ENCODE measurements at regions not wholly inside any gene's neighbourhood (a gene's known extent, or its start where the extent isn't known, plus 50 kb on each side); places are given as distances from the start of the nearest gene placed in this dataset.

GRCh38 chr19:28283592-28283991 lies 929.4 kb downstream of the UQCRFS1 start:
- Histone ChIP-seq H3K9ac (ENCODE audit: extremely low read depth, insufficient read length, low read length) (no peak overlapping the region), H3T11ph (ENCODE audit: low read length) (no peak overlapping the region), H3K79me1 (ENCODE audit: insufficient read depth, low read depth, low read length, poor library complexity, severe bottlenecking) (no peaks in the 10 kb centered on the region), H4K8ac (replicated peaks; ENCODE audit: insufficient read length, low read depth, low read length) (no peak overlapping the region), H4K91ac (ENCODE audit: insufficient read length, low read depth, low read length) (no peak overlapping the region), H3K4ac (ENCODE audit: low read depth, low read length) (no peak overlapping the region), H4K5ac (ENCODE audit: insufficient read length, low read depth, low read length) (no peak overlapping the region), H2BK12ac (ENCODE audit: insufficient read length, low read depth, low read length) (no peak overlapping the region), H3K79me2 (ENCODE audit: insufficient read depth, low read length) (no peaks in the 10 kb centered on the region), H2BK15ac (ENCODE audit: low read depth, low read length) (no peak overlapping the region), H2AK5ac (ENCODE audit: insufficient read length, low read length) (no peak overlapping the region), H3K27ac (ENCODE audit: insufficient read length, low read depth, low read length) (no peak overlapping the region), H3K14ac (ENCODE audit: insufficient read depth, low read length) (no peak overlapping the region), H2BK20ac (ENCODE audit: low read depth, low read length, poor library complexity, severe bottlenecking) (no peak overlapping the region), H3K4me1 (ENCODE audit: insufficient read depth, low read length) (no peaks in the 10 kb centered on the region), H3K23me2 (ENCODE audit: insufficient read length, low read depth, low read length, poor library complexity, severe bottlenecking) (no peaks in the 10 kb centered on the region), H3K4me2 (ENCODE audit: insufficient read depth, insufficient read length, low read length) (no peak overlapping the region), H3K56ac (ENCODE audit: insufficient read length, low read depth, low read length) (no peak overlapping the region), H3K27me3 (ENCODE audit: insufficient read depth, low read length) (no peaks in the 10 kb centered on the region), H3K18ac (ENCODE audit: insufficient read length, low read depth, low read length) (no peak overlapping the region), H3K23ac (ENCODE audit: insufficient read length, low read depth, low read length) (no peak overlapping the region), H2BK120ac (ENCODE audit: low read depth, low read length, poor library complexity, severe bottlenecking) (no peak overlapping the region), H2AFZ (ENCODE audit: low read length) (no peak overlapping the region), H2BK5ac (ENCODE audit: insufficient read length, low read length) (no peak overlapping the region), H4K20me1 (ENCODE audit: control insufficient read depth, insufficient read depth, insufficient read length) (no peaks in the 10 kb centered on the region), H3K9me3 (ENCODE audit: control insufficient read depth, low read depth, low read length) (no peaks in the 10 kb centered on the region)
- Mint-ChIP-seq H3K4me3 (no peak overlapping the region), H3K9me3 (peaks cover 20 to 21% of the 10 kb centered on the region in 2 experiments), H3K36me3 (ENCODE audit: insufficient read depth in 1 of 3, low read depth in 3 of 3) (peaks cover 0 to 20% (median 2%) of the 10 kb centered on the region in 3 experiments; a peak in 2 of 7 replicates), H3K27me3 (ENCODE audit: low read depth) (peaks cover 12% of the 10 kb centered on the region), H3K27ac (no peak overlapping the region), H3K4me1 (peaks cover 12 to 18% of the 10 kb centered on the region in 2 experiments)
- DNase-seq = no peak
- TF ChIP-seq CTCF (conservative IDR thresholded peaks at IDR 0.05) = no peak
- 100% methylated on average over 2 of the region's 2 CpGs for WGBS (ENCODE audit: extremely low coverage, insufficient read length, low lambda C conversion rate)
